ENCODE measurements at regions not wholly inside any gene's neighbourhood (a gene's known extent, or its start where the extent isn't known, plus 50 kb on each side); places are given as distances from the start of the nearest gene placed in this dataset.

DNA sequence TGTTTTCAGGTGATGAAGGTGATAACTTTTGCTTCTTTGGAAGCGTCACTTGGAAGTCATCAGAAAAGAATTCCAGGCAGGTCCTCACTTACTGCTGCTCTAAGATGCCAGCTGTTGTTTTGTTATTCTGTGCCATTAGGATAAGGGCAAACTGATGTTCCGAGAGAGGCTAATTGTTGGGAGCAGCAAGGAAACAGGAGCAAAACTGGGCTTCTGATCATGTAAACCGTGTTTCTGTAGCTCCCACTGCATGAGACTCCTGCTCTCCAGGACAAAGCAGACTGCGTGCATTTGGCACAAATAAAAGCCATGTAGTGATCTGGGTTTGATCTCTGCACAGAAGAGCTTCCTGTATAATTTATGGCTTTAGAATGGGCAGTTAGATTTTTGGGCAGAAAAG is 248.2 kb downstream of the MAN2A1 start:
- no peak for DNase-seq (ENCODE audit: low spot score, unreplicated experiment)
- H3K36me3 Mint-ChIP-seq (ENCODE audit: insufficient read depth): no peaks in the 10 kb centered on the region
- no peak overlapping the region for H3K27ac Mint-ChIP-seq
- H3K27me3 Mint-ChIP-seq: no peaks in the 10 kb centered on the region
- no peak overlapping the region for H3K4me3 Mint-ChIP-seq (ENCODE audit: low read depth)
- peaks cover 4% of the 10 kb centered on the region for H3K9me3 Mint-ChIP-seq (ENCODE audit: low read depth)
- no peaks in the 10 kb centered on the region for H3K4me1 Mint-ChIP-seq (ENCODE audit: low read depth)
- TF ChIP-seq, protein P1, sequence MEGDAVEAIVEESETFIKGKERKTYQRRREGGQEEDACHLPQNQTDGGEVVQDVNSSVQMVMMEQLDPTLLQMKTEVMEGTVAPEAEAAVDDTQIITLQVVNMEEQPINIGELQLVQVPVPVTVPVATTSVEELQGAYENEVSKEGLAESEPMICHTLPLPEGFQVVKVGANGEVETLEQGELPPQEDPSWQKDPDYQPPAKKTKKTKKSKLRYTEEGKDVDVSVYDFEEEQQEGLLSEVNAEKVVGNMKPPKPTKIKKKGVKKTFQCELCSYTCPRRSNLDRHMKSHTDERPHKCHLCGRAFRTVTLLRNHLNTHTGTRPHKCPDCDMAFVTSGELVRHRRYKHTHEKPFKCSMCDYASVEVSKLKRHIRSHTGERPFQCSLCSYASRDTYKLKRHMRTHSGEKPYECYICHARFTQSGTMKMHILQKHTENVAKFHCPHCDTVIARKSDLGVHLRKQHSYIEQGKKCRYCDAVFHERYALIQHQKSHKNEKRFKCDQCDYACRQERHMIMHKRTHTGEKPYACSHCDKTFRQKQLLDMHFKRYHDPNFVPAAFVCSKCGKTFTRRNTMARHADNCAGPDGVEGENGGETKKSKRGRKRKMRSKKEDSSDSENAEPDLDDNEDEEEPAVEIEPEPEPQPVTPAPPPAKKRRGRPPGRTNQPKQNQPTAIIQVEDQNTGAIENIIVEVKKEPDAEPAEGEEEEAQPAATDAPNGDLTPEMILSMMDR (IDR thresholded peaks at IDR 0.05; ENCODE audit: unreplicated experiment): no peak

DNA sequence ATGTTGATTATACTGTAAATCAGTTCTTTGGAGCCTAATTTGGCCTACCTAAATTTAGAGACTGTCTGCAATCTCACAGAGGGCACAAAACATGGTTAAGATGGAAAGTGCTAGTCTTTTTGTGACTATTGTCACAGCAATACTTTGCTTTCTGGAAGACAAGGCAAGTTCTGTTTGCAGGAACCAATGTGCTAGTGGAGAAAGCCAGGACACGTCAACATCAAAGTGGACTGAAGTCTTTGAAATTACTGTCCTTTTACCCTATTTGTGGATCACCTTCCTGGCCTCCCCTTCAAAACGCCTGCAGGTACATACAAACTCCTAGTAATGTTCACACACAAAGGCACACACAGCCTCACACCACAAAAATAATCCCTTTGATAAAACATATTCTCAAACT is 248.7 kb downstream of the MAN2A1 start:
- TF ChIP-seq, protein P1 (IDR thresholded peaks at IDR 0.05; ENCODE audit: unreplicated experiment): no peak
- H3K36me3 Mint-ChIP-seq (ENCODE audit: insufficient read depth): no peaks in the 10 kb centered on the region
- no peaks in the 10 kb centered on the region for H3K27me3 Mint-ChIP-seq
- H3K27ac Mint-ChIP-seq: no peak overlapping the region
- no peak overlapping the region for H3K4me3 Mint-ChIP-seq (ENCODE audit: low read depth)
- no peak for DNase-seq (ENCODE audit: low spot score, unreplicated experiment)
- no peaks in the 10 kb centered on the region for H3K4me1 Mint-ChIP-seq (ENCODE audit: low read depth)
- peaks cover 4% of the 10 kb centered on the region for H3K9me3 Mint-ChIP-seq (ENCODE audit: low read depth)

DNA sequence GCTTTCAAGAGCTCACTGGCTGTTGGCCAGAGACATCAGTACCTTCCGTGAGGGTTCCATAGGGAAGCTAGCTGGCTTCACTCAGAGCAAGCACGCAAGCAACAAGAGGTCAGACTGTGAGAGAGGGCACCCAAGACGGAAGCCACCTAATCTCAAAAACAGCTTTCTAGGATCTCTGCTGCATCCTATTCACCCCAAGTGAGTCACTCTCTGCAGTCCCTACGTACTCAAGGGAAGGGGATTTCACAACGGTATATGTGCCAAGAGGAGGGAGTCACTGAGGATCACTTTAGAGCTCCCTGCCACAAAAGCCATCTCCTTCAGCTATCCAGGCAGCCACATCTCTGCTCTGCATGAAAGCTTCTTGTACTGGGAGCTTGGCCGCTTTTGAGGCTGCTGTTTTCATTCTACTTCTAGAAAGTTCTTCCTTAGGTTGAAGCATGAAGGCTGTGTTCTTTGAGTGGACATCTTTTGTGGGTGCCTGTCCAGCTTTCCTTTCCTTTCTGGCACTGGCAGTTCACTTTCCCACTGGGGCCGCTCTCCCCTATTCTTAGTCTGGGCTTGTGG is 249.5 kb downstream of the MAN2A1 start:
- Mint-ChIP-seq H3K4me3 (ENCODE audit: low read depth) (no peak overlapping the region), H3K27ac (no peak overlapping the region), H3K27me3 (no peaks in the 10 kb centered on the region), H3K36me3 (ENCODE audit: insufficient read depth) (no peaks in the 10 kb centered on the region), H3K4me1 (ENCODE audit: low read depth) (no peaks in the 10 kb centered on the region), H3K9me3 (ENCODE audit: low read depth) (peaks cover 4% of the 10 kb centered on the region)
- DNase-seq (ENCODE audit: low spot score, unreplicated experiment): no peak
- TF ChIP-seq, protein P1 (IDR thresholded peaks at IDR 0.05; ENCODE audit: unreplicated experiment): no peak

DNA sequence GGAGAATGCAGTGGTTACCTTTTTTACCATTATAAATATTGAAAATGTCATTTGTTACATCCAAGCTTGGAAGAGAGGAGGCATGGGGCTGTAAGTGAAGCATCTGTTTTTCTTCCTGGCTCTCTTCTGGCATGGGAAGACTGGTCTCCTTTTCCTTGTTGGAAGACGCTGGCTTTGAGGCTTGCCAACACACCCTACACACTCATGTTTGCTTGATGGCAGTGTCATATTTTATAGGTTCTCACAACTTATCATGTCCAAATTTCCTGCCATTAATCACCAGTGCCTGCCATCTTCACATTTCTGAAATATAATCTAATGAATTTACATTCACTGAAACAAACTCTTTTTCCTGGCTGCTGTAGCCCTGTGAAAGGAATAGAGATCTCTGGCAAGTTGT is 252.9 kb downstream of the MAN2A1 start:
- TF ChIP-seq, protein P1 (IDR thresholded peaks at IDR 0.05; ENCODE audit: unreplicated experiment): no peak
- H3K4me3 Mint-ChIP-seq (ENCODE audit: low read depth): no peak overlapping the region

DNA sequence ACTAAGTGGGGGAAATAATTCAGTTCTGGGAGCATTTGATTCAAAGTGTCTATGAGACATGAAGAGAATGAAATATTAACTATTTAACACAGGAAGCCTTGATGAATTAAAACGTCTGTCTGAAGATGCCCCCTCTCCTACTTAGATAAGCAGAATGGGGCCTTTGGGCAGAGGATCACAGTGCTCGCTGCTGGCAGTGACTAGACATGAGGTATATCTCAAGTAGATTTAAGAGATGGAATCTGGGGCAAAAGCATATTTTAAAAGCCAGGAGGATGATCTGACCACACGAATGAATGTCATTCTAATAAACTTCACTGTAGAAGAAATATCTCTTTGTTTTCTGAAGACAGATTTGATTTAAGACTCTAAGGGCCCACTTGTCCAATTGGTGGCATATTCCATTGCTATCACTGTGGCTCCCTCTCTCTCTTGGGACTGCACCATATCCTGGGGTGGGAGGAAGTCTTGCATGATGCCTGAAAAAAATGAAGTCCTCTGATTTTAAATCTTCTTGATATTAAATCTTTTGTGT is 254.0 kb downstream of the MAN2A1 start:
- Mint-ChIP-seq H3K9me3 (ENCODE audit: low read depth) (peaks cover 4% of the 10 kb centered on the region), H3K36me3 (ENCODE audit: insufficient read depth) (no peaks in the 10 kb centered on the region), H3K27ac (no peak overlapping the region), H3K27me3 (no peaks in the 10 kb centered on the region), H3K4me1 (ENCODE audit: low read depth) (peaks cover 4% of the 10 kb centered on the region), H3K4me3 (ENCODE audit: low read depth) (no peak overlapping the region)
- TF ChIP-seq, protein P1 (IDR thresholded peaks at IDR 0.05; ENCODE audit: unreplicated experiment): no peak
- no peak for DNase-seq (ENCODE audit: low spot score, unreplicated experiment)

More for the DNA sequence above, 252.9 kb downstream of the MAN2A1 start:
- DNase-seq (ENCODE audit: low spot score, unreplicated experiment): no peak
- Mint-ChIP-seq H3K27me3 (no peaks in the 10 kb centered on the region), H3K36me3 (ENCODE audit: insufficient read depth) (no peaks in the 10 kb centered on the region), H3K27ac (no peak overlapping the region), H3K4me1 (ENCODE audit: low read depth) (peaks cover 4% of the 10 kb centered on the region), H3K9me3 (ENCODE audit: low read depth) (peaks cover 4% of the 10 kb centered on the region)
